Left ventricle myocardium superior (tissue), 1 donor: ENCODE measurements at regions not wholly inside any gene's neighbourhood (a gene's known extent, or its start where the extent isn't known, plus 50 kb on each side); places are given as distances from the start of the nearest gene placed in this dataset.

Experiments used
- ATAC-seq: fragments of 200-7000 bp; cut with Tn5 transposase; one replicate; pipeline ENCODE4 v1.9.1; 2020; ENCODE audit warnings: mild to moderate bottlenecking, moderate library complexity
- DNase-seq: peaks from one replicate; pipeline ENCODE4 v3.0.0-alpha.2; 2020
- intact Hi-C: fragments of 100-400 bp; cut with micrococcal nuclease; formaldehyde crosslinking; loops from one replicate; pipeline ENCODE4 v1.11.0; 2022
- donor health status: DM: no; HTN: yes; CAD: no; lungs with severe emphysema.

GRCh38 chr5:3218916-3219650 lies 376.5 kb upstream of the IRX1 start:
- ATAC-seq (no peak), DNase-seq (no peak)
- intact Hi-C loops, result no loop called here

- DNase-seq (no peak), ATAC-seq (no peak)
- intact Hi-C loops, result no loop called here
These were observed 377.7 kb upstream of the IRX1 start for GRCh38 chr5:3217771-3218495.

- intact Hi-C loops, result no loop called here
- ATAC-seq (no peak), DNase-seq (no peak)
These were observed 378.5 kb upstream of the IRX1 start for GRCh38 chr5:3217114-3217513.

- DNase-seq (no peak), ATAC-seq (no peak)
- intact Hi-C loops, result no loop called here
These were observed 379.2 kb upstream of the IRX1 start for GRCh38 chr5:3216386-3216785.

GRCh38 chr5:3214838-3215374 lies 380.7 kb upstream of the IRX1 start:
- no peak for ATAC-seq
- intact Hi-C loops, result no loop called here
- no peak for DNase-seq

- intact Hi-C loops, result no loop called here
- ATAC-seq (no peak), DNase-seq (no peak)
These were observed 381.2 kb upstream of the IRX1 start for GRCh38 chr5:3214396-3214795.

- no peak for DNase-seq
- ATAC-seq, result no peak
- intact Hi-C loops, result no loop called here
These were observed 382.8 kb upstream of the IRX1 start for GRCh38 chr5:3212869-3213268.

GRCh38 chr5:3210531-3210930 lies 385.1 kb upstream of the IRX1 start:
- intact Hi-C loops, result no loop called here
- no peak for ATAC-seq
- no peak for DNase-seq

GRCh38 chr5:3209918-3210317 lies 385.7 kb upstream of the IRX1 start:
- intact Hi-C loops, result no loop called here
- ATAC-seq, result no peak
- DNase-seq, result no peak

GRCh38 chr5:3202570-3202969 lies 393.1 kb upstream of the IRX1 start:
- ATAC-seq, result no peak
- no peak for DNase-seq
- intact Hi-C loops, result no loop called here

- intact Hi-C loops, result no loop called here
- ATAC-seq, result no peak
- DNase-seq, result no peak
These were observed 393.7 kb upstream of the IRX1 start for GRCh38 chr5:3201941-3202340.

- ATAC-seq, result no peak
- DNase-seq, result no peak
- intact Hi-C loops, result no loop called here
These were observed 394.5 kb upstream of the IRX1 start for GRCh38 chr5:3201121-3201520.

- intact Hi-C loops, result no loop called here
- DNase-seq (no peak), ATAC-seq (no peak)
These were observed 395.5 kb upstream of the IRX1 start for GRCh38 chr5:3199962-3200755.

- DNase-seq, result no peak
- intact Hi-C loops, result no loop called here
- no peak for ATAC-seq
These were observed 397.6 kb upstream of the IRX1 start for GRCh38 chr5:3198074-3198449.

- intact Hi-C loops, result no loop called here
- ATAC-seq (peak; percentile 15), DNase-seq (no peak)
These were observed 398.1 kb upstream of the IRX1 start for GRCh38 chr5:3197304-3198073.

GRCh38 chr5:3195994-3196393 lies 399.6 kb upstream of the IRX1 start:
- DNase-seq, result no peak
- intact Hi-C loops, result no loop called here

GRCh38 chr5:3194684-3195083 lies 400.9 kb upstream of the IRX1 start:
- intact Hi-C loops, result no loop called here
- ATAC-seq, result no peak

More at GRCh38 chr5:3195994-3196393, 399.6 kb upstream of the IRX1 start:
- ATAC-seq, result no peak

GRCh38 chr5:3194271-3194670 lies 401.4 kb upstream of the IRX1 start:
- intact Hi-C loops, result no loop called here
- ATAC-seq, result no peak
- no peak for DNase-seq

More at GRCh38 chr5:3194684-3195083, 400.9 kb upstream of the IRX1 start:
- no peak for DNase-seq

- DNase-seq, result no peak
- intact Hi-C loops, result no loop called here
- ATAC-seq, result no peak
These were observed 404.0 kb upstream of the IRX1 start for GRCh38 chr5:3191585-3191984.
